NCI-H2196 (cell line): ENCODE measurements at regions not wholly inside any gene's neighbourhood (a gene's known extent, or its start where the extent isn't known, plus 50 kb on each side); places are given as distances from the start of the nearest gene placed in this dataset.
"Not testable (repeated sequence)": the region's sequence is repeated elsewhere in the genome, so short reads cannot be mapped to it uniquely, and the experiment has no call there.

Experiments used
- DNase-seq: peaks from one replicate; lab custom pipeline; 2025; ENCODE audit not compliant: unreplicated experiment; lab: John Stamatoyannopoulos, UW

DNA sequence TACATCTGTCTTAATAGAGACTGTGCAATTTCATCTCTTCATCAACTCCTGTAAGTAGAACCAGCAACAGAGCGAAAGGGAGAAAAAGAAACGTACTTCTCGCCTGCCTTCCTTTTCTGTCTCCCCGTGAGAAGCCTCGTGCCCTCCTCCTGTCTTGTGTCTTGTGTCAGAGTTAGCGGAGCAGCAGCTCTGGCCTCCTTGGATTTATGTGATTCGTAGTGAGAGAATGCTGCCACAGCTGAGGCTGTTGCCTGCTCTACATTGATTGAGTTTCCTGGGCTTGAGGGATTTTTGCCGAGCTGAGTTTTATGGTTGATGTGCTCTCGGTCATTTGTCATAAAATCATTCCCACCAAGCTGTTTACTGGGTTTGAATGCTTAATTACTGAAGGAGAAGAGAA, 579.1 kb upstream of the RBFOX1 start:
- DNase-seq = no peak

DNA sequence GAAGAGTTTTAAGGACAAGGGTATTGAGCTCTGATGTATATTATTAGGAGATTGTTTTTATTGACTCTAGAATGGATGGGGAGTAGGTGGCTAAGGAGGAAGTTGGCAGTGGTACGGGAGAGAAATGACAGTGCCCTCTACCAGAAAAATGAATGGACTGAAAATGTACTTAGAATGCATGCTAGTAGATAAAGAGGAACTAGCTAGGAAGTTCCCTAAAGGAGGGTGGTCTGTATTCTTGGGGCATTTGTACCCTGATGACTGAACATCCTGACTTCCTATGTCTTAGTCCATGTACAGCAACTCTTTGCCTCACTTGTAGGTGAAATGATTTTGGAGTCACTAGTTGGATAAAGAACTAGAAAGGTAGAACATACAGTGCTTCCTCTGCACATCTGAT, 581.5 kb upstream of the RBFOX1 start:
- no peak for DNase-seq

DNA sequence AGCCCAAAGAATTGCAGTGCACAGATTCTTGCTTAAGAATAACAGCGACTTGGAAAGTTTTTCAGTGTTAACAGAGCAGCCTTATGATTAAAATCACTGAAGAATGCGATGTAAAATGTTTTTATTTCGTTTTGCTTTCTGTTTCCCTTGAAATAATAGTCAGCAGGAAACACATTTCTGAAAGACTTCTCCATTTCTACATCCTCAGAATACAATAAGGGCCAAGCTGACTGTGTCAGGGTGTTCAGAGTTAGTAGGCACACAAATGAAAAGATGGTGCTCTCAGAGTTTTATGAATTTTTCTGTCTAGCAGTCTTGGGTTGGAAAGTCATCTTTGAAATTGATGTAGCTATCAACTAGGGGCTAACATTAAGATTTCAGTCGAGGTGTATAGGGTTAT, 582.9 kb upstream of the RBFOX1 start:
- DNase-seq = no peak

DNA sequence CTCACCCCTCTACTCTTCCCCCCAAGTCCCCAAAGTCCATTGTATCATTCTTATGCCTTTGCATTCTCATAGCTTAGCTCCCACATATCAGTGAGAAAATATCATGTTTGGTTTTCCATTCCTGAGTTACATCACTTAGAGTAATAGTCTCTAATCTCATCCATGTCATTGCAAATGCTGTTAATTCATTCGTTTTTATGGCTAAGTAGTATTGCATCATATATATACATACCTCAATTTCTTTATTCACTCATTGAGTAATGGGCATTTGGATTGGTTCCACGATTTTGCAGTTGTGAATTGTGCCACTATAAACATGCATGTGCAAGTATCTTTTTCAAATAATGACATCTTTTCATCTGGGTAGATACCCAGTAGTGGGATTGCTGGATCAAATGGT, 596.3 kb upstream of the RBFOX1 start:
- DNase-seq = not testable (repeated sequence)

DNA sequence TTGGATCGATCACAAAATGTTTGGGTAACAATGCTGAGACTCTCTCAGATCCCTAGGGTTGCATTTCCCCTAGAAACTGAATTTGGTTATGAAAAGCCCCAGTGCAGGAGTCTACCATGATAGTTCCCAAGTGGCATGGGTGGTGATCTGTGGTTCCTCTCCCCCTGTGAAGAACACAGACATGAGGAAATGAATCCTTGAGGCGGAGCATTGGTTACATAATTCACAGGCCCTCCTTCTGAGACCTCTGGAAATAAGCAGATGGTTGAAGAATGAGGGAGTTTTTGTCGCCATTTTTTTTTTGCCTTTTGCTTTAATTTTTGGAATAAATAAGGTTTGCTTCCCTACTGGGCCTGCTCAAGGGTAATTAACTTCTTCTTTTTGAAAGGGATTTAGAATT, 597.0 kb upstream of the RBFOX1 start:
- no peak for DNase-seq

DNA sequence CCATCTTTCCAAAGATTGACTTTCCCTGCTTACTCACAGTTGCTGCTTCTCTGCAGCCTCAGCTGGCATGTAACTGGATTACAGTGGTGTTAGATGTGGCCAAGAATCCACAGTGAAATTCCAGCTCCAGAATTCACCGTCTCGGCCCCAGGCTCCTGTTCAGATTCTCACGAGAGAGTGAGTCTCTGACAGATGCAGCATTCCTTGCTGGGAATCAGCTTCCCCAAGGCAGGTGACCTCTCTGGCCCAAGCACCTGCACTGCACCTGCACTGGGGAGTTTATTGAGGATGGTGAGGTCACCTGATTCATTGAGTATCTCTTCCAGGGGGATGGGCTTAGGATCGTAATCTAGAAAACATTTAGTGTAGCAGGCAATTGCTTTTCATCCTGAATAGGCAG, 600.5 kb upstream of the RBFOX1 start:
- DNase-seq = no peak

DNA sequence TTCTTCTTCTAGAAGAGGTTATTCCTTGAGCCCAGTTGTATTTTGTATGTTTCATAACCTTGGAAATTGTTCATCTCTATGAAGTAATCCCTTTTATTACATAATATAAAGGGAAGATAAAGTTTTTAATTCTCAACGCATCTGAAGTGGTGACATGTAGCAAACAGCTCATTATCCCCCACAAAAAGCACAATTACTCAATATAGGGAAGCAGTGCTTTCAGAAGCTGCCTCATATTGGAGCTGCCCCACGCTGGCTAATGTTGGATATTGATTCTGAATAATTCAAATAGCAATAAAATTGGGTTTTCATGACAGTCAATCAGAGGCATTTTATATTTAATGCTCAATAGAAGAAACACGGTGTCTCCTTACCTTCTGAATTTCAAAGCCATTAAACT, 604.3 kb upstream of the RBFOX1 start:
- DNase-seq = no peak

DNA sequence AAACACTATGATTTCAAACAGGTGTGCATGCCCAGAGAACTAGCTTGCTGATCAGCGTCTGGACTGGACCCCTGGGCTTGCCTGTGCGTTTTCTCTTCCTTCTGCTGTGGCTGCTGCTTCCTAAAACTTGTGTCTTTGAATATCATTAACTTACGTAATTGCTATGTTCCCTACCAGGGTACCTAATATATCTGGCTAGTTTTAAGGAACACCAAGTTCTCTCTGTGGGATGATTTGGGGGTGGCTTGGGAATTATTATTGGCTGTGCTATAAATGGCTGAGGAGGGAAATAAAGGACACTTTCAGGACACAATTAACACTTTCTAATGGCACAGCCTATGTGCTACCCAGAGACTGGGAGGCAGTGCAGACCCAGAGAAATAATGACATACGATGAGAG, 606.0 kb upstream of the RBFOX1 start:
- DNase-seq = no peak

DNA sequence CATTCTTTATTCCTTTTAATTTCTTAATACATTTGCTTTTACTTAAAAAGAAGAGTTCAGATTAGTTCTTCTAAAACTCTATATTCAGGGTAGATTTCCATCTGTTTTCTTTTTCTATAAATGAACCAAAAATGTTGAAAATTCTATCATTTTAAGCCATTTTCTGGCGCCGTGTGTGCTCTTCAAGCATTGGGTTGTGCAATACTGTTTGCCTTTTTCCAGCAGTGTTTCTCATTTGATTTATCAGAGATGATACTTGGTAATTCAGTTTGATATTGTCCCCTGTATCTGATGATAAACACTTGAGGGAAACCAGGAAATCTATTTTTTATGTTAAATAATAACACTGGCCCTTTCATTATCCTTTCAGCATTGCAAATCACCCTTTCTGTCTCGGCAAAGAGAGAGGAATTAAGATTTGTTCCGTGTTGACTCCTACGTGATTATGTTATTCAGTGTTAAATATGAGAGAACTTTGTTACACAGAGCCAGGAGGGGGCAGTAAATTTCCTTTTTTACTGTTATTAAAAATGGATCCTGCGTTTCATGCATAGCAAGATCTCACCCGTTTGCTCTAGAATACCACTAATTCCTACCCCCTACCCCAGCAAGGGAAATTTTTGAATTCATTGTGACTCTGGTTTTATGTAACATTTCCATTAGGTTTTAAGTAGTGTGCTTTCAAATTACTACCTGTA, 606.9 kb upstream of the RBFOX1 start:
- DNase-seq = no peak

DNA sequence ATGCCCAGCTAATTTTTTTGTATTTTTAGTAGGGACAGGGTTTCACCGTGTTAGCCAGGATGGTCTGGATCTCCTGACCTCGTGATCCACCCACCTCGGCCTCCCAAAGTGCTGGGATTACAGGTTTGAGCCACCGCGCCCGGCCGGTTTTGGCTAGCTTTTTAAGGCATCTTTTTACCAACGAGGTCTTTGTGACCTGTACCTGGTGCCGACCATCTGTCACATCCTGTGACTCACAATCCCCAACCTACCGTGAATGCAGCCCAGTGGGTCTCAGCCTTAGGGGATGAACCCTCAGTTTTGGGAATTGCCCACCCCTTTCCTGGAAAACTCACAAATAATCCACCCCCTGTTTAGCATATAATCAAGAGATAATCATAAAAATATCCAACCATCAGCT, 607.4 kb upstream of the RBFOX1 start:
- DNase-seq = not testable (repeated sequence)

DNA sequence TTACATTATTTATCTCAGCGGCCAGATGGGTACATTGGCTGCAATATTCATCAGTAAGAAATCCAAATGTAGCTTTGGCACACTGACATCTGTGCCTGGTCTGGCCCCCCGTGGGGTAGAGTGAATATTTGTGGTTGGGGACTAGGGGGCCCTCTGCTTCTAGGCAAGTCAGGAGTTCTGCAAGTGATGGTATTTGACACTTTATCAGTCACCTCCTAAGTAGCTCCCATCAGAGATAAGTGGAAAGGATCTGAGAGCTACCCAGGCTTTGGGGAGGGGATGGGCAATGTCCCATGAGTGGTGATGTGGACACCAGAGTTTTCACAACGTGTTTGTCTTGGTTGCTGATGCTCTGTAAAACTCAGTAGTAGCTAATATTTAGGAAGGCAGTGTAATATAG, 609.9 kb upstream of the RBFOX1 start:
- no peak for DNase-seq

DNA sequence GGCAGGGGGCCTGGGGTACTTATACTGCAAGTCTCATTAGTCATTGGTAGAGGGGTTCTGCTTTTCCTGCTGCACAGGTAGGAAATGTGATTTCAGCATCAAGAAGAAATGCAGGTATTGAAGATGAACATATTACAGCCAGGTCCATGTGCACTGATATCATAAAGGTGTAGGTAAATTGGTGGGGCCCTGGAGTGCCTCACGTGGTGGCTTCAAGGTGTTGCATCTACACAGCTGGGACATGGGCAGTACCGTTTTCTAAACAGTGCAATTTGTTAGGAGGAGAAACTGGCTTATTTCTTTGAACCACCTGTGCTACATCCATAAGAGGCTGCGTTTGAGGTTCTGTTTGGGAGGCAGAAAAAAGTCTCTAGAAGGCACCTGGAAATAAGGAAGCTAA, 618.1 kb upstream of the RBFOX1 start:
- no peak for DNase-seq

DNA sequence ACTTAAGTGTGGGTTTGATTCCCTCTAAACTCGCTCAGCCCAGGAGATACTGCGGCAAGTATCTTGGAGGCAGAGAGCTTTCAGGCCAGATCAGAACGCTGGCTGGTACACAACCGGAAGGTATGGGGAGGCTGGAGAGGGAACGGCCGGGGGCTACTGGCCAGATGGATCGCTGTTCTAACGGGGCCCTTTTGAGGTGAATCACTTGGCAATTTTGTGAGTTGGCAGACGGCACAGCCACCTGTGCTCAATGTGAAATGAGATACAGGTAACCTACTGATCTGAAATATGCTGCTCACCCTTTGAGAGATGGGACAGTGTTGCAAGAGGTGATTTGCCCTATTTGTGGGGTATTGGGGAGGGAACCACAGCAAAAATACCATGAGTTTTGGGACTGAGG, 622.9 kb upstream of the RBFOX1 start:
- no peak for DNase-seq

DNA sequence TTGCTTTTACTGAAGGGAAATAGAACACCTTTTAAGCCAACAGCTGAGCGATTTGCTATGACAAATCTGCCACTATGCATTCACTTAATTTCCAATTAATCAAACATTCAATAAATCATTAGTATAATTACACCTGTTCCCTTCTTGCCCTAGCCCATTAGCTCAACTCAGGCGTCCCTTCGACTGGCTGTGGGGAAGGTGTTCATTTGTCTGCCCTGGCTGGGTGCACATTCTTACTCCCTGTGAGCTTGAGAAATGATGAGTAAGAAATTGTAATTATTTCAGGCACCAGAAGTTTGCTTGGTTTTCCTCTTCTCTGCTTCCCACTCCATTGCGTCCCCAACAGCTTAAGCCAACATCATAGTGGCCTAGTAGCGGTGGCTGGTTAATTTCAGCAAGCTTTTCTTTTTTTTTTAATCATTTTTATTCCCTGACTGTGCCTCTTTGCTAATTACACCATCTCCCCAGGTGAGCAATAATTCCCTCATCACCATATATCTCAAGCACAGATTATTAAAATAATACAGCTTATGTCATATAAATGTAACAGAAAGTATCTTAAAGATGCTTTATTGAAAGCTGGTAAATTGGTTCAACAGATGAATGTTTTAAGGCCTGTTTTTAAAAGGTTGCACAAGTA, 623.9 kb upstream of the RBFOX1 start:
- DNase-seq = no peak

DNA sequence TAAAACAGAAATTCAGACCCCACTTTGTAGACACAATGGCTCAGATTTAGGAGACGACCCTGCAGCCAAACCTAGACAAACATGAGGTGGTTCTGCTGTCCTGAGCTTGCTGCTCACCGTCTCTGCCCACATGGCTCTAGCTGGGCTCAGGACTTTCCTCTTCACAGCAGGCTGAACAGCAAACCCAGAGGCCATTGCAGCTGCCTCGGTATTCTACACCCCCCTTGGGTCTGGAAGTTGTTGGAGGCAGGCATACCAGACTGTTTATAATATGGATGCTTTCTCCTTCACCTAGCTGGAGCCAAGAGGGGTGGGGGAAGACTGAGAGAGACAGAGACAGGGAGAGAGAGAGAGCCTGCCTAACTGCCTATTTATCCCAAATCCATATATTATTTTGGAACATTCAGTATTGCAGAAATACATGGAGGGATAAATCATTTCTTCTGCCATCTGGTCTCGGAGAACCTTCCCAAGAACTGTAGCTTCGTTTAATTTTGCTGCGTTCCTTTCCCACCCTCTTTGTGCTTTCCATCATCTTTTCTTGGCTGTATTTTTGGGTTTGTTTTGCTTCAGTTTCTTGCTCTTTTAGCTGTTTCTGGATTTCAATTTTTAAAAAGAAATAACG, 628.2 kb upstream of the RBFOX1 start:
- no peak for DNase-seq

DNA sequence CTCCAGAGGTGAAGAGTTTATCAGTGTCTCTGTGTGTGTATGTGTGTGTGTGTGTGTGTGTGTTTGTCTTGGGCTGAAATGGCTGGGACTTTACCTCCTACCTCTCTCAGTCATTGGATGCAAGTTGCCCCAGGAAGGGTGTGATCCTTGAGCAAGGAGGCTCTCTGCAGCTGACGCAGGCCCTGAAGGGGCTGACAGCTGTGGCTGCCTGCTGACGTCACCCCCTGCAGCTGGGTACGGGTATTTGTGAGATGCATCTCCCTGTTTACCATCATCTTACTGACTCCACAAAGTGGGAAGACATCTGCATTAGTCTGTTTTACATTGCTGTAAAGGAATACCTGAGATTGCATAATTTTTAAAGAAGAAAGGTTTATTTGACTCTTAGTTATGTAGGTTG, 631.5 kb upstream of the RBFOX1 start:
- no peak for DNase-seq

DNA sequence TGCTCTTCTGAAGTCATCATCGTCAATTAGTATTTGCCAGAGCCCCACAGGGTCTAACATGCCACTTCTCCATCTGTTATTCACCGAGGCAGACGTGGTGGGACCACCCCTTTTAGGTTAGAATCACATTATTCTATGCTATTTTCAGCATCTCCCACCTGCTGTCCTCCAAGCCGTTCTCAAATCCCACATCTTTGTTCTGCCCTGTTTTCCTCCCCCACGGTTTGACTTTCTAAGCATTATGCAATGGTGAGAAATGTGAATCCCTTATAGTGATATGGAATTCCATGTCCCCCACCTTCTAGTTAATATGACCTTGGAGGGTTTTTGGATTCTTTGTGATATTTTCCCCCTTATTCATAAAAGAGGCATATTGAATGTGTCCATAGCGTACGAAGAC, 634.1 kb upstream of the RBFOX1 start:
- DNase-seq = no peak

DNA sequence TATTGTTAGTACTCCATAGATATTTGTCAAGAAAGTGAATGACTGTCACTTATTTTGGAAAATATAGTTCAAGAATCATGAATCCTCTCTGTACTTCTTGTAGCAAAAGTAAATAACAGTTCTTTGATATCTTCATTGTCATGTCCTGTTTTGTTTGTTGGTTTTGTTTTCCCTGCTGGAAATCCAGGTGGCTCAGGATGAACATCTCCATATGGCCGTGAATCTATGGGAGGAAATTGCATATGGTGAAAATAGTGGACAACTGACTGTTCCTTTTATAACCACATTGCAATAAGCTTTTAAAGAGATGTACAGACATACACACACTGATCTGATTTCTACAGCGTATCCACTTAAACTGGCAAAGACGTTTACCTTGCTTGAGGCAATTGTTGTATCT, 637.0 kb upstream of the RBFOX1 start:
- DNase-seq = no peak

DNA sequence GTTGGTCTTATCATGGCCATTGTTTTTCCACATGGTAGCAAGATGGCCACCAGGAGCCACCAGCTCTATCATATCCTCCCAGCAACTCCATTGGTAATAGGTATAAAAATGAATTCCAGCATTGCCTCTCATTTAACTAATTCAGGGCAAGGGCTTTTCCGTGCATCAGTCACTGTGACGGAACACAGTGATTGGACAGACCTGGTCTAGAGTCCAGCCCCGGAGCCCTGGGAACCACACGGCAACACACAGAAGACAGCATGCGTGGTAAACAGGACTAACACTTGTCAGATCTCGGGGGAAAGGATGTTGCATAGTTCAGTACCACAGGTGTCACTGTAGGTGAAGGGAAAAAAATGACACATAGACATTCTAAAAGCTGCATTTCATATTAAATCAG, 638.0 kb upstream of the RBFOX1 start:
- no peak for DNase-seq

DNA sequence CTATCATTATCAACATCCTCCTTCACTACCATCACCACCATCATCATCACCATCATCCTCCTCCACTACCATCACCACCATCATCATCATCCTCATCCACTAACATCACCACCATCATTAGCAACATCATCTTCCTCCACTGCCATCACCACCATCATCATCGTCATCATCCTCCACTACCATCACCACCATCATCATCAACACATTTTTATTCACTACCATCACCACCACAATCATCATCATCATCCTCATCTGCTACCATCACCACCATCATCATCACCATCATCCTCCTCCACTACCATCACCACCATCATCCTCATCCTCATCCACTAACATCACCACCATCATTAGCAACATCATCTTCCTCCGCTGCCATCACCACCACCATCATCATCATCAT, 639.2 kb upstream of the RBFOX1 start:
- not testable (repeated sequence) for DNase-seq

DNA sequence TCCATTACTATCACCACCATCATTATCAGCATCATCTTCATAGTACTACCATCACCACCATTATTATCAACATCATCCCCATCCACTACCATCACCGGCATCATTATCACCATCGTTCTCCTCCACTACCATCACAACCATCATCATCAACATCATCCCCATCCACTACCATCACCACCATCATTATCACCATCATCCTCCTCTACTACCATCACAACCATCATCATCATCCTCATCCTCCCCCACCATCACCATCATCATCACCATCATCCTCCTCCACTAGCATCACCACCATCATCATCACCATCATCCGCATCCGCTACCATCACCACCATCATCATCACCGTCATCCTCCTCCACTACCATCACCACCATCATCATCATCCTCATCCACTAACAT, 639.8 kb upstream of the RBFOX1 start:
- DNase-seq = no peak

DNA sequence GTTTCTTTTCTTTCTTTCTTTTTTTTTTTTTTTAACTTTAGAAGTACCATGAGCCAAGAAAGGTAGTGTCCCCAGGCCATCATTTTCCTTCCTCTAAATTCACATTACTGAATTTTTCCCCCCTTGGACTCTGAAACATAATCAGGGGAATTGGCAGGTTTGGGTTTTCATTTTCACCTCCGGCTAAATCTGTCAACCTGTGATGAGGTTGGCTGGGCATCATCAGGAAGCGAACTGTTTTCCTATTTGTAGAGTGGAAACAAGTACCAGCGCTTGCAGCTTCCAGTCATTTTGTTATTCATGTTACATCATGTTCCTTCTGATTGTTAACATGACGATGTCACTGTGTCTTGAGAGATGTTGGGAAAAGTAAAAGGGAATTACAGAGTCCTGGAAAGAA, 641.9 kb upstream of the RBFOX1 start:
- no peak for DNase-seq

DNA sequence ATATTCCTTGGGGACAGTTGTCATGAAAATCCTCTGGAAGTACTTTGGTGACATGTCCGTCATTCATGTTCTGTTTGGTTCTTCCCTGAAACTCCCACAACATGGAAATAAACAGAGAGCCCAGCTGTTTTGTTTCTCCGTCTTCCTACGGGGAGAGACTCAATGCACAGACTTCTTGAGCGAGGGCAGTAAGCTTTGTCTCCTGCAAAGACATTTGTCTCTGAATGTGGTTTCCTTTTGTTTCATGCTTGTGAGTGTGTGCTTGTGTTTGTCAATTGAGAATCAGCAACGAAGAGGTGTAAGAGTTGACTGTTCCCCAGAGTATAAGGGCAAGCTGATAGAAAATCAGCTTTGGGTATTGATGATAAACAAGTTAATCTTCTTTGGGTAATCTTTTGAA, 643.0 kb upstream of the RBFOX1 start:
- no peak for DNase-seq
